HG03378 (cell line): ENCODE measurements at regions not wholly inside any gene's neighbourhood (a gene's known extent, or its start where the extent isn't known, plus 50 kb on each side); places are given as distances from the start of the nearest gene placed in this dataset.

Experiments
- ATAC-seq: cut with Tn5 transposase; IDR thresholded peaks from one replicate; pipeline ENCODE4 v1.9.1; 2021; ENCODE audit warnings: mild to moderate bottlenecking, moderate library complexity; ENCODE audit not compliant: unreplicated experiment

- ATAC-seq = no peak
Observed at GRCh38 chr16:87056551-87056950, 260.6 kb downstream of the C16orf95 start.

GRCh38 chr16:87057211-87057881, 259.8 kb downstream of the C16orf95 start:
- no peak for ATAC-seq

DNA sequence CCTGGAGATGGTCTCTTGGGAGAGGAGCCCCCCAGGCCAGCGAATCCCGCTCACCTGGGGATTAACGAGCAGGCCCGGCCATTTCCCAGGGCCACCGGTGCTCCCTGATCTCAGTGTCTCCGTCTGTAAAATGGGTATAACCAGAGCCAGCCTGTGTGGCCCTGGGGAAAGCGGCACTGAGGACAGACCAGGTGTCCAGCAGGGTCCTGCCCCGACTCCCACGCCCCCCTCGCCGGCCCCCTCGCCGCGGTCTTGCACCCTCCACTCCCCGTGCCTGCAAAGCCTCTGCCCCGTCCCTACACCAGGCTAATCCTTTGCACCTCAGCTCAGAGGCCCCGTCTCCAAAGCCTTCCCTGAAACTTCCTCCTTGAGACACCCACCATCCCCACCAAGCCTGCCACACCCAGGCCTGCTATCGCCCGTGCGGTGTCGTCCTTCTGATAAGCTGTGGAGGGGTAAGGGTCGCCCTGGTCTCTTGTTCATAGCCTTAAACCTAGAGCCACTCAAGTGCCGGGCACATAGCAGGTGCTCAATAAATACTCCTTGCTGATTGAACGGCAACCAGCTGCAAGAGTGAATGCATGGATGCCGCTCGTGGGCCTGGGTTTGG, 259.1 kb downstream of the C16orf95 start:
- no peak for ATAC-seq

DNA sequence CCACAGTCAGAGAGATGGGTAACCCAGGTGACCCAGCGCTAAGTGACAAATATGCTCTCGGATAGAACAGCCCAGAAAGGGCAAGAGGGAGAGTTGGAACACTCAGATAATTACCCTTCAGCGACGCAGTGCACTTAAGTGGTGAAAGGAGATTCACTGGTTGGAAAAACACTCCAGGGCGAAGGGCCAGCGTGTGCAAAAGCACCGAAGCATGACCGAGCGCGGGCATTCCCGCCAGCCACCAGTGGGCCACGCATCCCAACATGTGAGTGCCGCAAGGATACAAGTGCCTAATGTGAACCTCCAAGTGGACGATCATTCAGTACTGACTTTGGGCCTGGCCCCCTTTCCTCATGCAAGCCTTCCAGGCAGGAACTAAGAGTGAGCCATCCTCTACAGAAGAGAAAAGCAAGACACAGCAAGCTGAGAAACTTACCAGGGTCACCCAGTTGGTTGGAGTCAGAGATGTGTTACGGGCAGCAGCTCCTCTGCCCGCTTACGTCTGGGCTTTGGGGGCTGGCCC, 258.4 kb downstream of the C16orf95 start:
- ATAC-seq = no peak

- no peak for ATAC-seq
Observed at GRCh38 chr16:87060034-87060986, 256.9 kb downstream of the C16orf95 start.

DNA sequence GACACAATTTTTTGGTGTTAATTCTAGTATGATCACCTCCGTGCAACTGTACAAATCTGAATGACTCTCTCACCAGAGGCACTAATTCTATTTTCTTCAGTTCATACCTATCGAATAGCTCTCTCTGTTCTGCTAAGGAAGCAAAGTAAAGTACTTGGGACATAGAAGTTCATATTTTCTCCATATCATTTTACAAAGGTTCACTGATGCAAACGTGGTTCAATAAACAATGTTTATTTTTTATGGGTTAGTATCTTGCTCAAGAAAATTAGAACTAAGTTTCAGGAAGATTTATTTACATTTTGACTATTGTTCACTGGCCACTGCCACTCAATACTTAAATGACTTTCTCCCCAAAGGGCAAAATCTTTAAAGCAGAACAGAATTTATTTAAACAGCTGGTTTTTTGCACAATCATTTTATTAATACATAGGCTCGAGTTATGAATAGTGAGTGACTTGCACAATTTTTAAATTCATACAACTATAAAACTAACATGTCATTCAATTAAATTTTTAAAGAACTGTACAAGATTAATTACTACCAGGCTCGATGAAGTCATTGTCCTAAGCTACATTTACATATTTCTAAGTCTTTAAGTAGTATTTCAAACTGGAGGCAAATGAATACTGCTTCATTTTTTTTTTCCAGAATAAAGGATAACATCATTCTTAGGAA, 255.8 kb downstream of the C16orf95 start:
- no peak for ATAC-seq

DNA sequence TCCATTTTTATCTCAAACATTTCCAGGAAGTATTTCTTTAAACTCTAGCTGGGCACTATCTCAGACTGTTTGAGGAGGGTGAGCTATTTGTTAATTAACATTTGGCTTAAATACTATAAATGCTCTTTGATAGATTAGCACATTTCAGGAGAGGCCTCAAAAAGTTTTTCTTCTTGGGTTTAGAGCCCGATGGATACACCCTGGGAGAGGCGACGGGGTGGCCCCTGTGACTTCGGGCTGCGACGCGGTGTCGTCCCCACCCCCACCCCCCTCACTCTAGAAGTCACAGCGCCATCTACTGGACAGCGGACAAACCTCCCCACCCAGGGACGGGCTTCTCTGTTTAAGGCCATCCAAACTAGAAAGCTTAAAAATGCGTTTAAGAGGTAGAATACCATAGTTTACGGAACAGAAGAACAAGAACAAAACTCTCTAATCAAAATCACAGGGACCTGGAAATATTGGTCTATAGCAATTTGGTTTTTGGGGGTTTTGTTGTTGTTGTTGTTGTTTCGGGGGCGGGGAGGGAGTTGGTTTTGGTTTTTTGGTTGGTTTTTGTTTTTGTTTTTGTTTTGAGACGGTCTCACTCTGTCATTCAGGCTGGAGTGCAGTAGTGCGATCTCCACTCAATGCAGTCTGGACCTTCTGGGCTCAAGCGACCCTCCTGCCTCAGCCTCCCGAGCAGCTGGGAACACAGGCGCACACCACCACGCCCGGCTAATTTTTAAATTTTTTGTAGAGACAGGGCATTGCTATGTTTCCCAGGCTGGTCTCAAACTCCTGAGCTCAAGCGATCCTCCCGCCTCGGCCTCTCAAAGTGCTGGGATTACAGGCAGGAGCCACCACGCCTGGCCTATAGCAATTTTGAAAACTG, 254.4 kb downstream of the C16orf95 start:
- no peak for ATAC-seq

GRCh38 chr16:87063543-87063942, 253.6 kb downstream of the C16orf95 start:
- ATAC-seq = no peak

- ATAC-seq = no peak
Observed at GRCh38 chr16:87064731-87065445, 252.3 kb downstream of the C16orf95 start.

DNA sequence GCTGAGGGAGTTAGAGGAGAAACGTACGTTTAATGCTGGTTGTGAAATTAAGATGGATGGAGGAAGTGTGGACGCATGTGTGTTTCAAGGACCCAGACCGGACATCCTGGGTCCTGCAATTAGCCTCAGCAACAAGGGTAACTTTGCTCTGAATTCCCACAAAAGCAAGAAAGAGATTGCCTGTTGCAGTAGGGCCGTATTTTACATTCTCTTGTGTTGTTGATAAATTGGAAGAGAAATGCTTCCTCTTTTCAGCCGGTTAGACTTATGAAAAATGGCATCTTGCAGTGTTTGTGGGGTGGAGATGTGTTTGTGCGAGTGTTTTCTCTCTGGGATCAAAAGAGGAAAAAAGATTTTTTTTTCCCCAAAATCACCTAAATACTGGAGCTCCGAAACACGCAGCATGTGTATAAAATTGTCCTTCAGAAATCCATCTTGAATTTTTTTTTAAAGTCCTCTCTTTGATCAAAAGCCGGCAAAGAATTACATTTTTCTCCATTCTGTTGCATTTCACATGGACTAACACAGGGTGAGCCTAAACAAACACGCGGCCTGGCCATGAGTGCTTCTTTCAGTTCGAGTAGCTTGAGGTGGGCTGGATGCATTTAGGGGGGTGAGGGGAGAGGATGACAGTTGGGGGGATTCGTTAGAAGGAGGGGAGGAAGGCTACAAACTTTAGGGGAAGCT, 251.6 kb downstream of the C16orf95 start:
- no peak for ATAC-seq

DNA sequence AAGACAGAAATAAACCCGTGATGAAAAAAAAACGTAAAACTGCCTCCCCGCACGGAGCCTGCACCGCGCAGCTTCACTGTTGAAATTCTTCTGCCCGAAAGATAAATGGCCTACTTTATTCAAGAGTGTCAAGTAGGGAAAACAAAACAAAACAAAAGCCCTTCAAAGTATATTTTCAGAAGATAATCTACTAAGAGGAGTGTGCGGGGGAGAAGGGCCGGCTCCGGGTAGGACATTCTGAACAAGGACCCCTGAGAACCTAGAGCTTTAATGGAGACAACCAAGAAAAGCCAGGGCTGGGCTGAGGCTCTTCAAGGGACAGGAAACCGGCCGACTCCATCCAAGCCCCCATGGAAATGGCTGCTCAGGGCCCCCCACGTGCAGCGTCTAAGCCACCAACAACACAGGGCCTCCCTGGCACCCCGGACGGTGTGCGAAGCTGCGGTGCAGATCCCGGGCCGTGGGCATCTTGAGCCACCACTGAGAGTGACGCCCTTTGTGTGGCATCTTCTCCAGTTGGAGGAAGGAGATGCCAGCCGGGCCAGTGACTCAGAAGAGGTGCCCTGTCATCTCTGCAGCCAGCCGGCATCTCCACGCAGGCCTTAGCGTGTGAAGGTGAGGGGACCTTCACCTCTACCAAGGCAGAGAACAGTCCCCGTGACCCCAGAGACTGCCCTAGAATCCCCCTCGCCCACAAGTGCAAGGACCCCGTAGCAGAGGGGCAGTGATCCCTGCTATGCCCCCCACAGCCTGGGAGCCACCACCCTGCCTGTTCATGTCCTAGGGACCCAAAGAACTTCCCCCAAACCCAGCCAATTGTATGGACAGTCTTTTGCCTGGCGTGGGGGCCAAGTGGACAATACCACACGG, 250.8 kb downstream of the C16orf95 start:
- no peak for ATAC-seq

- no peak for ATAC-seq
Observed at GRCh38 chr16:87067003-87067556, 250.1 kb downstream of the C16orf95 start.

- ATAC-seq = no peak
Observed at GRCh38 chr16:87067836-87068761, 249.1 kb downstream of the C16orf95 start.

- no peak for ATAC-seq
Observed at GRCh38 chr16:87068762-87069150, 248.4 kb downstream of the C16orf95 start.

- no peak for ATAC-seq
Observed at GRCh38 chr16:87070657-87071056, 246.5 kb downstream of the C16orf95 start.

DNA sequence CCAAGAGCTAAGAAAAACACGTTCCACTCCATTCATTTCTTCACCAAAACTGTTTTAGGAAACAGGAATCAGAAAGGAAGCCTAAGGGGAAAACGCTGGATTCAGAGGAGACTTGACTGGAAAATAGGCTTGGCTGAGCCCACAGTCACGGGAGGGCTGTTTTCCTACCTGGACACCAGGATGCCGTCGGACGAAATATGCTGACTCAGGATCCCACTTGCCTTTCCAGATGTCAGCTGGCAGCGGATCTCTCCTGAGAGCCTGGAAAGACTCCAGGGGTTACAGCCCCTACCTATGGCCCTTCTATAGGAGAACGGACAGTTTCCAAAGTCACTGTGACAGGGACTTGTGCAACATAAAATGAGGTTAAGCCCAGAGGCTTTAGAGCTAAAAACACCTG, 245.1 kb downstream of the C16orf95 start:
- no peak for ATAC-seq
